ENCODE measurements at regions not wholly inside any gene's neighbourhood (a gene's known extent, or its start where the extent isn't known, plus 50 kb on each side); places are given as distances from the start of the nearest gene placed in this dataset.

GRCh38 chr6:114764866-114765265, 422.0 kb upstream of the HS3ST5 start:
- Histone ChIP-seq H3K9me3 (ENCODE audit: control insufficient read depth in 5 of 5, low read length in 5 of 5) (no peaks in the 10 kb centered on the region), H3K4me3 (ENCODE audit: low read depth in 1 of 5, low read length in 5 of 5) (no peak overlapping the region), H3K4me1 (ENCODE audit: control insufficient read depth in 5 of 5, insufficient read depth in 5 of 5, low read length in 5 of 5) (no peaks in the 10 kb centered on the region), H3K9ac (ENCODE audit: low read length in 5 of 5) (no peak overlapping the region), H3K27ac (ENCODE audit: low read depth, low read length) (no peak overlapping the region), H3K36me3 (ENCODE audit: control insufficient read depth in 5 of 5, insufficient read depth in 5 of 5, low read length in 5 of 5) (no peaks in the 10 kb centered on the region), H3K27me3 (ENCODE audit: control insufficient read depth in 5 of 5, insufficient read depth in 4 of 5, low read length in 5 of 5) (no peaks in the 10 kb centered on the region)

- no peaks in the 10 kb centered on the region for H3K27me3 ChIP-seq (ENCODE audit: control insufficient read depth in 5 of 5, insufficient read depth in 4 of 5, low read length in 5 of 5)
- no peak overlapping the region for H3K4me3 ChIP-seq (ENCODE audit: low read depth in 1 of 5, low read length in 5 of 5)
- no peaks in the 10 kb centered on the region for H3K4me1 ChIP-seq (ENCODE audit: control insufficient read depth in 5 of 5, insufficient read depth in 5 of 5, low read length in 5 of 5)
- H3K9me3 ChIP-seq (ENCODE audit: control insufficient read depth in 5 of 5, low read length in 5 of 5): no peaks in the 10 kb centered on the region
- H3K9ac ChIP-seq (ENCODE audit: low read length in 5 of 5): no peak overlapping the region
- H3K27ac ChIP-seq (ENCODE audit: low read depth, low read length): no peak overlapping the region
- H3K36me3 ChIP-seq (ENCODE audit: control insufficient read depth in 5 of 5, insufficient read depth in 5 of 5, low read length in 5 of 5): no peaks in the 10 kb centered on the region
Observed at GRCh38 chr6:114762145-114762544, 419.3 kb upstream of the HS3ST5 start.

- Histone ChIP-seq H3K9me3 (ENCODE audit: control insufficient read depth in 5 of 5, low read length in 5 of 5) (no peaks in the 10 kb centered on the region), H3K9ac (ENCODE audit: low read length in 5 of 5) (no peak overlapping the region), H3K27ac (ENCODE audit: low read depth, low read length) (no peak overlapping the region), H3K4me1 (ENCODE audit: control insufficient read depth in 5 of 5, insufficient read depth in 5 of 5, low read length in 5 of 5) (no peaks in the 10 kb centered on the region), H3K36me3 (ENCODE audit: control insufficient read depth in 5 of 5, insufficient read depth in 5 of 5, low read length in 5 of 5) (no peaks in the 10 kb centered on the region), H3K27me3 (ENCODE audit: control insufficient read depth in 5 of 5, insufficient read depth in 4 of 5, low read length in 5 of 5) (no peaks in the 10 kb centered on the region), H3K4me3 (ENCODE audit: low read depth in 1 of 5, low read length in 5 of 5) (no peak overlapping the region)
Observed at GRCh38 chr6:114747995-114748625, 405.3 kb upstream of the HS3ST5 start.

GRCh38 chr6:114740547-114740946, 397.7 kb upstream of the HS3ST5 start:
- H3K27ac ChIP-seq (ENCODE audit: low read depth, low read length): no peak overlapping the region
- no peak overlapping the region for H3K4me3 ChIP-seq (ENCODE audit: low read depth in 1 of 5, low read length in 5 of 5)
- no peaks in the 10 kb centered on the region for H3K36me3 ChIP-seq (ENCODE audit: control insufficient read depth in 5 of 5, insufficient read depth in 5 of 5, low read length in 5 of 5)
- no peaks in the 10 kb centered on the region for H3K27me3 ChIP-seq (ENCODE audit: control insufficient read depth in 5 of 5, insufficient read depth in 4 of 5, low read length in 5 of 5)
- no peak overlapping the region for H3K9ac ChIP-seq (ENCODE audit: low read length in 5 of 5)
- H3K9me3 ChIP-seq (ENCODE audit: control insufficient read depth in 5 of 5, low read length in 5 of 5): no peaks in the 10 kb centered on the region
- no peaks in the 10 kb centered on the region for H3K4me1 ChIP-seq (ENCODE audit: control insufficient read depth in 5 of 5, insufficient read depth in 5 of 5, low read length in 5 of 5)

GRCh38 chr6:114739656-114740055, 396.8 kb upstream of the HS3ST5 start:
- no peaks in the 10 kb centered on the region for H3K9me3 ChIP-seq (ENCODE audit: control insufficient read depth in 5 of 5, low read length in 5 of 5)
- no peaks in the 10 kb centered on the region for H3K36me3 ChIP-seq (ENCODE audit: control insufficient read depth in 5 of 5, insufficient read depth in 5 of 5, low read length in 5 of 5)
- no peak overlapping the region for H3K4me3 ChIP-seq (ENCODE audit: low read depth in 1 of 5, low read length in 5 of 5)
- H3K4me1 ChIP-seq (ENCODE audit: control insufficient read depth in 5 of 5, insufficient read depth in 5 of 5, low read length in 5 of 5): no peaks in the 10 kb centered on the region
- no peaks in the 10 kb centered on the region for H3K27me3 ChIP-seq (ENCODE audit: control insufficient read depth in 5 of 5, insufficient read depth in 4 of 5, low read length in 5 of 5)
- no peak overlapping the region for H3K9ac ChIP-seq (ENCODE audit: low read length in 5 of 5)
- no peak overlapping the region for H3K27ac ChIP-seq (ENCODE audit: low read depth, low read length)

GRCh38 chr6:114735025-114735735, 392.4 kb upstream of the HS3ST5 start:
- Histone ChIP-seq H3K9me3 (ENCODE audit: control insufficient read depth in 5 of 5, low read length in 5 of 5) (no peaks in the 10 kb centered on the region), H3K9ac (ENCODE audit: low read length in 5 of 5) (no peak overlapping the region), H3K36me3 (ENCODE audit: control insufficient read depth in 5 of 5, insufficient read depth in 5 of 5, low read length in 5 of 5) (no peaks in the 10 kb centered on the region), H3K27me3 (ENCODE audit: control insufficient read depth in 5 of 5, insufficient read depth in 4 of 5, low read length in 5 of 5) (no peaks in the 10 kb centered on the region), H3K4me1 (ENCODE audit: control insufficient read depth in 5 of 5, insufficient read depth in 5 of 5, low read length in 5 of 5) (no peaks in the 10 kb centered on the region), H3K4me3 (ENCODE audit: low read depth in 1 of 5, low read length in 5 of 5) (no peak overlapping the region), H3K27ac (ENCODE audit: low read depth, low read length) (no peak overlapping the region)

- Histone ChIP-seq H3K4me3 (ENCODE audit: low read depth in 1 of 5, low read length in 5 of 5) (no peak overlapping the region), H3K27ac (ENCODE audit: low read depth, low read length) (no peak overlapping the region), H3K9ac (ENCODE audit: low read length in 5 of 5) (no peak overlapping the region), H3K9me3 (ENCODE audit: control insufficient read depth in 5 of 5, low read length in 5 of 5) (no peaks in the 10 kb centered on the region), H3K27me3 (ENCODE audit: control insufficient read depth in 5 of 5, insufficient read depth in 4 of 5, low read length in 5 of 5) (no peaks in the 10 kb centered on the region), H3K36me3 (ENCODE audit: control insufficient read depth in 5 of 5, insufficient read depth in 5 of 5, low read length in 5 of 5) (no peaks in the 10 kb centered on the region), H3K4me1 (ENCODE audit: control insufficient read depth in 5 of 5, insufficient read depth in 5 of 5, low read length in 5 of 5) (no peaks in the 10 kb centered on the region)
Observed at GRCh38 chr6:114733596-114733995, 390.8 kb upstream of the HS3ST5 start.

- Histone ChIP-seq H3K27ac (ENCODE audit: low read depth, low read length) (no peak overlapping the region), H3K27me3 (ENCODE audit: control insufficient read depth in 5 of 5, insufficient read depth in 4 of 5, low read length in 5 of 5) (no peaks in the 10 kb centered on the region), H3K36me3 (ENCODE audit: control insufficient read depth in 5 of 5, insufficient read depth in 5 of 5, low read length in 5 of 5) (no peaks in the 10 kb centered on the region), H3K9me3 (ENCODE audit: control insufficient read depth in 5 of 5, low read length in 5 of 5) (no peaks in the 10 kb centered on the region), H3K9ac (ENCODE audit: low read length in 5 of 5) (no peak overlapping the region), H3K4me3 (ENCODE audit: low read depth in 1 of 5, low read length in 5 of 5) (no peak overlapping the region), H3K4me1 (ENCODE audit: control insufficient read depth in 5 of 5, insufficient read depth in 5 of 5, low read length in 5 of 5) (no peaks in the 10 kb centered on the region)
Observed at GRCh38 chr6:114718716-114719270, 376.0 kb upstream of the HS3ST5 start.

- Histone ChIP-seq H3K27ac (ENCODE audit: low read depth, low read length) (no peak overlapping the region), H3K9me3 (ENCODE audit: control insufficient read depth in 5 of 5, low read length in 5 of 5) (no peaks in the 10 kb centered on the region), H3K4me1 (ENCODE audit: control insufficient read depth in 5 of 5, insufficient read depth in 5 of 5, low read length in 5 of 5) (no peaks in the 10 kb centered on the region), H3K4me3 (ENCODE audit: low read depth in 1 of 5, low read length in 5 of 5) (no peak overlapping the region), H3K9ac (ENCODE audit: low read length in 5 of 5) (no peak overlapping the region), H3K27me3 (ENCODE audit: control insufficient read depth in 5 of 5, insufficient read depth in 4 of 5, low read length in 5 of 5) (no peaks in the 10 kb centered on the region), H3K36me3 (ENCODE audit: control insufficient read depth in 5 of 5, insufficient read depth in 5 of 5, low read length in 5 of 5) (no peaks in the 10 kb centered on the region)
Observed at GRCh38 chr6:114718186-114718585, 375.4 kb upstream of the HS3ST5 start.

- Histone ChIP-seq H3K27me3 (ENCODE audit: control insufficient read depth in 5 of 5, insufficient read depth in 4 of 5, low read length in 5 of 5) (no peaks in the 10 kb centered on the region), H3K36me3 (ENCODE audit: control insufficient read depth in 5 of 5, insufficient read depth in 5 of 5, low read length in 5 of 5) (no peaks in the 10 kb centered on the region), H3K27ac (ENCODE audit: low read depth, low read length) (no peak overlapping the region), H3K4me1 (ENCODE audit: control insufficient read depth in 5 of 5, insufficient read depth in 5 of 5, low read length in 5 of 5) (no peaks in the 10 kb centered on the region), H3K4me3 (ENCODE audit: low read depth in 1 of 5, low read length in 5 of 5) (no peak overlapping the region), H3K9ac (ENCODE audit: low read length in 5 of 5) (no peak overlapping the region), H3K9me3 (ENCODE audit: control insufficient read depth in 5 of 5, low read length in 5 of 5) (no peaks in the 10 kb centered on the region)
Observed at GRCh38 chr6:114714836-114715507, 372.1 kb upstream of the HS3ST5 start.

All from subcutaneous abdominal adipose tissue (tissue), 5 donors.